Pons (tissue), 1 donor: ENCODE measurements at regions not wholly inside any gene's neighbourhood (a gene's known extent, or its start where the extent isn't known, plus 50 kb on each side); places are given as distances from the start of the nearest gene placed in this dataset.
"Not testable (repeated sequence)": the region's sequence is repeated elsewhere in the genome, so short reads cannot be mapped to it uniquely, and the experiment has no call there.

ENCODE experiments used
- DNase-seq: peaks from one replicate; pipeline ENCODE4 v3.0.0-alpha.2; 2016; ENCODE audit warnings: low spot score

DNA sequence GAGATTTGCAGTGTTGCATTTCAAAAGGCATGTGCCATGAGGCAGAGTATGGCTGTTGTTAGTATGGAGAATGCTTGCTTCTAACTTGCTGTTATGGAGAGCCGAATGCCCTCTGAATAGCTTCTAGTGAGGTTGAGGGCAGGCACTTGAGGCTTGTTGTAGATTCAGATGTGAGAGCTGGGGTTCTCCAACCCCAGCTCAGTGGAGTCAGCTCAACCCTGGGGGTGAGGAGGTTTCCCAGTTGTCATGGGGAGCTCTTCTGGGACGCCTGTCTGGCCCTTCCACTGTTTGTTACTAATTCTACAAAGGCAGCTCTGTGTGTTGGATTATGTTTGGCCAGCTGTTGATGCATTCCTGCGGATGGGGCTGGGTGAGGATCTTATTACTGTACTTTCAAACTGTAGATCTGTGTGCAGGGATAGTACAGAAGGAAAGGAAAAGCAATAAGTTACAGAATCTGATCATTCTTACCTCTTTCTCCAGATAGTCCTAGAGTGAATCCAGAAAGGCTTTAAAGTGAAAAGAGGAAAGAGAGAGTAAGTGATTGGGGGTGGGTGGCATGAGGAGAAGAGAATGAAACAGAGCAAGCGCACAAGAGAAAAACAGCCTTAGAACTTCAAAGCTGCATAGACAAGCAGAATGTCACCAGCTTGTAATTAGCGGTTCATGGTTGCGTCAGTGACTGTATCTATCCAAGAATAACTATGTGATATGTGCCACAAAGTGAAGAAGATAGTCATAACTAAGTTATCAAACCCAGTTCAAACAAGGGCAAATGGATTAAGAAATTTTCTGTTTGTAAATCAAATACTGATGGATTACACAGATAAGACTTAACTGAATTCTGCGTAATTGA is 148.7 kb downstream of the PRL start:
- DNase-seq: peak; percentile 80

DNA sequence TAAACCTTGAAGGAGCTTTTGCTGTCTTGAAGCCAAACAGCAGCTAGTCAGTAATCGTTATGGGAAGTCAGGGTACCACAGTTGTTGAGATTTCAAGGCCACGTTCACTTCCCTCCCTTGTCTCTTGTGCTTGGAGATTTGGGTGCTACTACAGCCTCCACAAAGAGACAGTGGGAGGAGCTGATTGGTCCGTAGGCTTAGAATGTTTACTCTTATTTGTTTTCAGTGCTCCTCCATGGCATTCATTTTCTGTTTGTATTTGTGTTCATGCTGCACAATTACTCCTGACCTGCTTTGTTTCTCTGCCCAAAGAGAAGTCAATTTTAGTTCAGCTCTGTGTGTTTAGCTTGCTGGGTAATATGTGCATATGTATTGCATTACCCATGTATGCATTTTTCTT is 147.7 kb downstream of the PRL start:
- peak; percentile 67 for DNase-seq

DNA sequence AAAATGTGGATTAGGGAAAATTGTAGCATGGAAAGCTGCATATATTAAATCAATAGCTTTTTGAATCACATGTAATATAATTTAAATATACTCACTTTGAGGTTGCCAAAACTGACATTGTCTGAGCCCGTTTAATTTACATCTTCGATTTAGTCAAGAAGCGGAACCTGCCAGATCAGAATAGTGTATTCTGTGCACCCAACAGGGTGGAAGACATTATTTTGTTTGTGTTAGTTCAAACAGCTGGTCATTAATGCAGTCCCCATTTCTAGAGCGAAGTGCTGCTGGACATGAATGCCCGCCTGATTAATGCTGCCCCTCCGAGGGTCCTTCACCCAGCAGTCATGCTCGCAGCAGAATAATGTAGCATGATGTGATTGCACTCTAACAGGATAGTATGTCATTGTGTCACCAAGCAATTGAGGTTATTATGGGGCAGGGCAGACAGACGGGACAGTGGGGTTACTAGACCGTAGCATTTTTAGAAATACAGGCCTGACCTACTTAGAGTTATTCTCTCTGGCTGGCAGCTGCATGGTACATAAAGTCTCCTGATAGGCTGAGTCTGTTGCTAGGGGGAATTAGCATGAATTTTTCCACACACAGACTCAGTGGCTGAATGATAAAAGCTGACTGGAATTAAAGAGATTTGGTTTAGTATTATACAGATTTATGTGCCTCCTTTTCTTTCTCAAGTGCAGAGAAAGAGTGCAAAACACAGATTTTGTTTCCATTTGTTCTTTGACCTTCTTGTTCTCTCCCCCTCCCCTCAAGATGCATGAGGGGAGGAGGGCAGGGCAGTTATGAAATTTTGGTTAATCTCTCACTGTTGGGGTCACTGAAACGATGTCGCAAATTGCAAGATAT is 147.1 kb downstream of the PRL start:
- DNase-seq: peak; percentile 81

DNA sequence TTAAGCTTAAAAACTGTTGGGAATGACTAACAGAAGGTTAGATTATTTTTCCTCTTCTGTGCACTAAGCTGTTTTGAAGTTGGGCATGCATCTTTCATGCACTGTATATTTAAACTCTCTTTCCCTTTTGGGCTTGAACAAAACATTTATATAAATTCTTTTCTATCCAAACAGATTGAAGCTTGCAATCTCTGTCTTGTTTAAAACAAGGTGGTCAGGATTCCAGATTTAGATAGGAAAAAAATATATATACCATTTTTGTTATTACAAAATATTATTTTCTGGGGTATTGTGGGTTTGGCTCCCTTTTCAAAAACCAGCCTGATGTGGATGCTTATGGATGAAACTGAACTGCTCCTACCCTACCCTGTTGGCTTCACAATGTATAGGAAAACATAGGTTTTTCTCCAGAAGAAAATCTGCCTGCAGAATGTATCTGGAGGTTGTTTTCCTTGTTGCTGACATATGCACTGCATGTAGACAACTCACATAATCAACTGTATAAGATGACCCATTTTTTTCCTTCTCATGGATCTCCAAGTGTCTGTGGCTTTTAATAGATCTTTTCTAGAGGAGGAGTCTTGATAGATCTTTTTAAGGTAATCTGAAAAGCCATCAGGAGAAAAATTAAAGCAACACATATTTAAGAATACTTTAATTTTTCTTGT is 146.3 kb downstream of the PRL start:
- peak; percentile 9 for DNase-seq

DNA sequence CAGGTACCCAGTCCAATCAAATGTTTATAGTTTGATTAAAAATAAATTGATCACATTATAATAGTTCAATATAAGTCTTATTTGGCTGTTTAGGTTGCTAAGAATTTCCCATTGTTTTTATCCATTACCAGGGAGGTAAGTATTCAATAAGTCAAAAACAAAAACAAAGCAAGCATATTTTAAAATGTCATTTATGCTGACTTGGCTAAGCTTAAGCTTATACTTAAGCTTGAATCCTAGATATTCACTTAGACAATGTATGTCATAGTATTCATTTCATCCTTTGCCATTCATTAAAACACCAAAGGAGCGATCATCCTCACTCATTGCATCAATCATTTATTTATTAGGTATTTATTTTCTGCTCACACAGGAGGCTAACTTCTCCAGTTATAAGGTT is 144.9 kb downstream of the PRL start:
- no peak for DNase-seq

DNA sequence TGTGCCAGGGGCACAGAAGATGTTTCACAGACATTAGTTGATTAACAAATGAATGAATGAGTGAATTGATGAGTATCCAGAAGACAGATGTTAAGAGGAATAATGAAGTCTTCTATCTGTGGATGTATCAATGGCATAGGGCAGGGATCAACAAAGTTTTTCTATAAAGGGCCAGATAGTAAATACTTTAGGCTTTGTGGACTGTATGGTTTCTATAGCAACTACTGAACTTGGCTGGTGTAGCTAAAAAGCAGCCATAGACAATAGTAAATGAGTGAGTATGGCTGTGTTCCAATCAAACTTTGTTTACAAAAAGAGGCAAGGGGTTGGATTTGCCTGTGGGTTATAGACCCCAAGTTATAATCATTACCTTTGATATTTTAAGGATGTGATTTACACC is 144.0 kb downstream of the PRL start:
- DNase-seq: no peak

DNA sequence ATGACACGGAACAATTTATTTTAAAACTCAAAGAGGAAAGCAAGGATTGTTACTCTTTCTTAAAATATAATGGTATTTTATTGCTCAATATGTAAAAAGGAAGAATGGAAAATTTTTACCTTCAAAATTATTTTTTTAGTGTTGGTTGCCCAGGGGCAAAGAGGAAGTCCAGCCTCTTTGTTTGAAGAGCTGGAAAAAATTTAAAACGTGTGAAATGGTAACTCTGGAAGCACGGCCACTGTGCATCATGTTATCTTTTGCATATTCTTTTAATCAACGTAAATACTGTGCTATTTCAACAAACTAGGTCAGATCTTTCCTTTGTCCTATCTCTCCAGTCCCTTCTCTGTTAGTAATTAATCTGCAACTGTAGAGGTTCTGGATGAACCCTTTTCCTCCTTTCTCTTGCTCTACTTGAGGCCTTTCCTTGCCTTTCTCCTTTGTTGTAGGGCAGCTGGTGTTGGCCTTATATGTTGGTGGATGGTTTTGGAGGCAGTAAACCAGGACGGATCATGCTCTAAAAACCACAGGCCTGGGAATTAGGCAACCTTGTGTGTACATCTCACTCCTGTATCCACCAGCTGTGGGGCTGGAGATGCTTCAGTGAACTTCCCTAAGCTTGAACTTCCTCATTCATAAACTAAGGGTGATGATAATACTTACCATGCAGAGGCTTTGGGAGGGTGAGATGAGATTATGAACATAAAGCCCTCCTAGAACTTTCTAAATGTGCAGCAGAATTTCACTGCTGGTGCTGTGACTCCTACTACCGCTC is 143.3 kb downstream of the PRL start:
- no peak for DNase-seq

DNA sequence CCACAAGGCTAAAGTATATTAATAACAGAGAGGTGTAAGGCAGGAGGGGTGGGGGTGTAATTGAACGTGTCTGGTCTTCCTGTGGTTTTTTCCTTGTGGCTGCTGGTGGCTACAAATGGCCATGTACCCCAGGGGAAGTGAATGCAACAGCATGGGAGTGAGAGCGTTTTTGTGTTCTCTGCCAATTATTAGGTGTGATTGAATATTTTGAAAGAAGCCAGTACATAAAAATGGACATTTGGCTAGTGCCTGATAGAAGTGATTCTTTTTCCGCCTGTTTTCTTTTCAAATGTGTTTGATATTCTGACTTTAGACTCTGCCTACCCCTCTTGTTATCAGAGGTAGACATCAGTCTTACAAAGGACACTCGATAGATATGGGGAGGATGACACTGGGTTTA is 141.3 kb downstream of the PRL start:
- no peak for DNase-seq

DNA sequence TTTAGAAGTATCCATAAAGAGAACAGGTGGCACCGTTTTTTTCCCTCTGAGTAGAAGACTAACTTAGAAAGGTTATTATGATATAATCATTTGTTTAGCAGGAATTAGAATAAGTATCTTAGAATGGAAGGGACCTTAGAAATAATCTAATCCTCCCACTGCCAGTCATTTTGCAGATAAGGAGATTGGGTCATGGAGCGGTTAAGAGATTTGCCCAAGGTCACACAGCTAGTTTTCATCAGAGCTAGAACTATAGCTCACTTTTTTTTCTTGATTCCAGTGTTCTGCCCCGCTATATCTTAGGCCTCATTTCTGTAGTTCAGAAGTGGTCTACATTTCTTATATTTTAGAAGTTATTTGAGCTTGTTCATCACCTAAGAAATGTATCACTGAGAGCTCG is 139.6 kb downstream of the PRL start:
- DNase-seq: no peak

DNA sequence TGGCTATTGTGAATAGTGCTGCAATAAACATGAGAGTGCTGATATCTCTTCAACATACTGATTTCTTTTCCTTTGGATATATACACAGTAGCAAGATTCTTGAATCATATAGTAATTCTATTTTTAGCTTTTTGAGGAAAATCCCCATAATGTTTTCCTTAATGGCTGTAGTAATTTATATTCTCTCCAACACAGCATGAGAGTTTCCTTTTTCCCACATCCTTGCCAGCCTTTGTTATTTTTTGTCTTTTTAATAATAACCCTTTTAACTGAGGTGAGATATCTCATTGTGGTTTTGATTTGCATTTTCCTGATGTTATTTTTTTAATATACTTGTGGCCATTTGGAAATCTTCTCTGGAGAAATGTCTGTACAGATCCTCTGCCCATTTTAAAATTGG is 132.6 kb downstream of the PRL start:
- no peak for DNase-seq

DNA sequence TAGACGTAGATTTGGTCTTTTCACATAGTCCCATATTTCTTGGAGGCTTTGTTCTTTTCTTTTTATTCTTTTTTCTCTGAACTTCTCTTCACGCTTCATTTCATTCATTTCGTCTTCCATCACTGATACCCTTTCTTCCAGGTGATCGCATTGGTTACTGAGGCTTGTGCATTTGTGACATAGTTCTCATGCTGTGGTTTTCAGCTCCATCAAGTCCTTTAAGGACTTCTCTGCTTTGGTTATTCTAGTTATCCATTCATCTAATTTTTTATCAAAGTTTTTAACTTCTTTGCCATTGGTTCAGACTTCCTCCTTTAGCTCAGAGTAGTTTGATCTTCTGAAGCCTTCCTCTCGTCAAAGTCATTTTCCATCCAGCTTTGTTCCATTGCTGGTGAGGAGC is 125.8 kb downstream of the PRL start:
- DNase-seq: not testable (repeated sequence)

DNA sequence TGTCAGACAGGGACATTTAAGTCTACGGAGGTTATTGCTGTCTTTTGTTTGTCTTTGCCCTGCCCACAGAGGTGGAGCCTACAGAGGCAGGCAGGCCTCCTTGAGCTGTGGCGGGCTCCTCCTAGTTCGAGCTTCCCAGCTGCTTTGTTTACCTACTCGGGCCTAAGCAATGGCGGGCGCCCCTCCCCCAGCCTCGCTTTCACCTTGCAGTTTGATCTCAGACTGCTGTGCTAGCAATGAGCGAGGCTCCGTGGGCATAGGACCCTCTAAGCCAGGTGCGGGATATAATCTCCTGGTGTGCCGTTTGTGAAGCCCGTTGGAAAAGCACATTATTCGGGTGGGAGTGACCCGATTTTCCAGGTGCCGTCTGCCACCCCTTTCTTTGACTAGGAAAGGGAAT is 125.0 kb downstream of the PRL start:
- DNase-seq: not testable (repeated sequence)

DNA sequence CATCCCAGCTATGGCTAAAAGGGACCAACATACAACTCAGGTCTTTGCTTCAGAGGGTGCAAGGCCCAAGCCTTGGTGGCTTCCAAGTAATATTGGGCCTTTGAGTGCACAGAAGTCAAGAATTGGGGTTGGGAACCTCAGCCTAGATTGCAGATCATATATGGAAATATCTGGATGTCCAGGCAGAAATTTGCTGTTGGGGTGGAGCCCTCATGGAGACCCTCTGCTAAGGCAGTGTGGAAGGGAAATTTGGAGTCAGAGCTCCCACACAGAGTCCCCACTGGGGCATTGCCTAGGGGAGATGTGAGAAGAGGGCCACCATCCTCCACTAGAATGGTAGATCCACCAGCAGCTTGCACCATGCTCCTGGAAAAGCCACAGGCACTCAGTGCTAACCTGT is 123.5 kb downstream of the PRL start:
- no peak for DNase-seq

DNA sequence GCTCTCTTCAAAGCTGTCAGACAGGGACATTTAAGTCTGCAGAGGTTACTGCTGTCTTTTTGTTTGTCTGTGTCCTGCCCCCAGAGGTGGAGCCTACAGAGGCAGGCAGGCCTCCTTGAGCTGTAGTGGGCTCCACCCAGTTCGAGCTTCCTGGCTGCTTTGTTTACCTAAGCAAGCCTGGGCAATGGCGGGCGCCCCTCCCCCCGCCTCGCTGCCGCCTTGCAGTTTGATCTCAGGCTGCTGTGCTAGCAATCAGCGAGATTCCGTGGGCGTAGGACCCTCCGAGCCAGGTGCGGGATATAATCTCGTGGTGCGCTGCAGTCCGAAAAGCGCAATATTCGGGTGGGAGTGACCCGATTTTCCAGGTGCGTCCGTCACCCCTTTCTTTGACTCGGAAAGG is 116.6 kb downstream of the PRL start:
- DNase-seq: not testable (repeated sequence)

DNA sequence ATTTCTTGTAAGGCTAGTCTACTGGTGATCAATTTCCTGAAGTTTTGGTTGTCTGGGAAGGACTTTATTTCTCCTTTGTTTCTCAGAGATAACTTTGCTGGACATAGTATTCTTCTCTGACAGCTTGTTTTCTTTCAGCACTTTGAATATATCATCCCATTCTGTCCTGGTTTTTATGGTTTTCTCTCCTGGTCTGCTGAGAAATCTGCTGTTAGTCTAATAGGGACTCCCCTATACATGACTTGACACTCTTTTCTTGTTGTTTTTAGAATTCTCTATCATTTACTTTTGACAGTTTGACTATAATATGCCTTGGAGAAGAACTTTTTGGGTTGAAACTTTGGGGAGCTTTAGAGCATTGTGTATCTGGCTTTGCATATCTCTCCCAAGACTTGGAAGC is 112.5 kb downstream of the PRL start:
- no peak for DNase-seq

DNA sequence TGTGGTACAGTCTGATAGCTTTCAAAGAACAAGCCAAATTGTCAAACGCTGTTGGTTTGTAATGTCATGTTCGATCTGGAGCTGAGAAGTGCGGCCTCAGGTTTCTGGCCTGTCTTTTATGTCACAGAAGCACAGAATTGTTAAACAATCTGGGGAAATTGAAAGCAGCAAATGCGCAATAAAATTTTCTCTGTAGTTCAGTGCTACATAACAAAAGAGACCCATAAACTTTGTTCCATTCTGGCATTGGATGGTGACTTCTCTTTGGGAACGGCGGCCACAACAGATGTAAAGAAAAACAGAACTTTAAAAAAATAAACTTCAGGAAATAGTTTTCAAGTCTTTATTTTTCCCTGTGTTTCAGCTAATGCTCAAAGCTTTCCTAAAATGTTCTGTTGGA is 106.9 kb downstream of the PRL start:
- DNase-seq: no peak

DNA sequence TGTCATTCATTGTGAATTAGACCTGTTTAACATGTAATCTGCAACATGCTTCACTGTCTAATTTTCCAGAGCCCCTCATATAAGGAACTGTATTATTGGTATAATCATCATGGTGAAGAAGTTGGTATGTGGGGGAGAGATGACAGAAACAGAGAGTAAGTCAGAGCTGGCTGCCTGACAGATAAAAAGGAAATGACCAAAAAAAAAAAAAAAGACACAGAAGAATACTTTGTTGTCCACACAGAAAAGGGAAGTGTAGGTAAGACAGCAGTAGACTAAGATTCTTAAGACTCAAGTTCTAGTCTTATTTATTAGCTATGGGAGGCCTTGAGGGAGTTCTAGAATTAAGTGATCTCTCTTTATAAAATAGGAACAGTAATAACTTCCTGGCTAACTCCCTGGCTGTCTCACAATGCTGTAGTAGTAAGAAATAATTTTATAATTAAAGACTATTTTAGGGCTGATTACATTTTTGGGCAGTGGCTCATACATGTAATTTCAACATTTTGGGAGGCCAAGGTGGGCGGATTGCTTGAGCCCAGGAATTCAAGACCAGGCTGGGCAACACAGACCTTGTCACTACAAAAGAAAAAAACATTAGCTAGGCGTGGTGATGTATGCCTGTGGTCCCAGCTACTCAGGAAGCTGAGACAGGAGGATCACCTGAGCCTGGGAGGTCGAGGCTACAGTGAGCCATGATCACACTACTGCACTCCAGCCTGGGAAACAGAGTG is 102.5 kb downstream of the PRL start:
- DNase-seq: no peak

DNA sequence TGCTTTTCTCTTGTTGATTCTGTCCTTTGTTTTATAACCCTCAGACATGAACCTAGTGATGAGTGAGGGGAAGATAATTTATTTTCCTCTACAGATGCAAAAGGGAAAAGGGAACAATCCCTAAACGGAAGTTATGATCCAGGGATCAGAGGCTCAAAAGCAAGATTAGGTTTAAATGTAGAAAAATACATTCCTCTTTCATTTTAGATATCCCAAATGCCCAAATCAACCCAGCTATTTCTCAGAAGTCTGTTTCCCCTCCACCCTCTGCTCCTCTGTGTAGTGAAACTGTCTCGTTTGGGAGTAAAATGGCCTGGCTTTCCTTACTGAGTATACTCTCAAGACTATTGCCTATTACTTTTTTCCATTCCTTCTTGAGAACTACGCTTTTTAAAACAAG is 97.1 kb downstream of the PRL start:
- no peak for DNase-seq

DNA sequence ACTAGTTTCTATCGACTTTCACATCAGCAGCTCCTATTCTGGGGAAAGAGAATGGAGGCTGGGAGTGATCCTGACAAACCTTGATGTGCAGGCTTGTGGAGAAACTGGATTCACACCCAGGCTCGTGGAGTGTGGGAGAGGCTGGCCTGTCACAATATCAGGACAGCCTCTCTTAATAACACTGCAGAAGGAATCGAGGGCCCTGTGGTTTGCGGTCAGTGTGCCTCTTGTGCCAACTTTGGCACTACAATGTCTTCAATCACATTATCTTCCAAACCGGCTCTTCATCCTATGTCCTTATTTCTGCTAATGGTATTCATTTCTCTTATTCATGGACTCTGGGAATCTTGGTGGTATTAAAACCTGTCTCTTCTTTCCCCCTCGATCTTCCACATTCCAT is 92.7 kb downstream of the PRL start:
- DNase-seq: no peak

DNA sequence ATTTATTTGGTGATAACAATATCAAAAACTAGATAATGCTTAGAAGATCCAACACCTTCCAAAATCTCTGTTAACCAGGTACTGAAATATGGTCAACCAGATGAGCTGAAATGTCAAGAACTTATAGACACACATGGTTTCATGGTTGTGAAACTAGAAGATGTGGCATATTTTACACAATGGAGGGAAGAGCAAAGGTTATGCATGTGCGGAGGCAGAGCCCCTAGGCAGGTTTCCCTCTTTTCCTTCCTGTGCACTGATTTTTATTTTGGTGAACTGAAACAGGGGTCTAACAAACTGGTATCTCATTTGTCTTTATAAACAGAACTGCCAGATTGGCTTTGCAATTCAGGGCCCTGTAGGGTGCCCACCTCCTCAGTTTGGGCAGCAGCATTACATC is 91.6 kb downstream of the PRL start:
- no peak for DNase-seq

DNA sequence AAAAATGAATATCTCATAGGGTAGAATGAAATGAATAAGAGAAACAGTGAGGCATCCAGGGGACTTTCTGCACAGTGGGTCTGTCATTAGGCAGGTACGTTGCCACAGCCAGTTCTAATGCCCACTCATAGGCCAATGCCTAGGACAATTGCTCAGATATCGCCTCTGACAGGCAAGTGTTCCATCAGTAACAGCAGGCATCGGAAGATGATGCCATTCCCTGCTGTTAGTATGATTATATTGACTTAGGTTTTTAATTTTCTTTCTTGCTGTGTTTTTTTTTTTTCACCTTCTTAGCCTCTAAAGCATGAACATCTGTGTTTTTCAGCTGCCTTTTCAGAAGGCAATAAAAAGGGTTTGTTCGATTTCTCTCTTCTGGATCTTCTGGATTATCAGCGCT is 90.7 kb downstream of the PRL start:
- DNase-seq: no peak
